ENCODE measurements at regions not wholly inside any gene's neighbourhood (a gene's known extent, or its start where the extent isn't known, plus 50 kb on each side); places are given as distances from the start of the nearest gene placed in this dataset.
"Not testable (repeated sequence)": the region's sequence is repeated elsewhere in the genome, so short reads cannot be mapped to it uniquely, and the experiment has no call there.

GRCh38 chr6:71007298-71007697 is 50.4 kb upstream of the B3GAT2 start:
- not testable (repeated sequence) for DNase-seq (ENCODE audit: low read depth in 1 of 2, low spot score in 1 of 2); H3K4me3 ChIP-seq (replicated peaks; ENCODE audit: insufficient read depth, low read length); H3K27ac ChIP-seq (replicated peaks); H3K27me3 ChIP-seq (ENCODE audit: insufficient read depth, poor library complexity, severe bottlenecking)

GRCh38 chr6:71011871-71012371 is 55.1 kb upstream of the B3GAT2 start:
- Histone ChIP-seq H3K4me3 (replicated peaks; ENCODE audit: insufficient read depth, low read length) (no peak overlapping the region), H3K27ac (replicated peaks) (no peak overlapping the region), H3K27me3 (ENCODE audit: insufficient read depth, poor library complexity, severe bottlenecking) (no peaks in the 10 kb centered on the region)
- no peak for TF ChIP-seq SPI1 (IDR thresholded peaks at IDR 0.05; ENCODE audit: borderline replicate concordance, low read depth)
- no peak for TF ChIP-seq REST (IDR thresholded peaks at IDR 0.05; ENCODE audit: insufficient replicate concordance, low read depth)
- TF ChIP-seq, protein P1, sequence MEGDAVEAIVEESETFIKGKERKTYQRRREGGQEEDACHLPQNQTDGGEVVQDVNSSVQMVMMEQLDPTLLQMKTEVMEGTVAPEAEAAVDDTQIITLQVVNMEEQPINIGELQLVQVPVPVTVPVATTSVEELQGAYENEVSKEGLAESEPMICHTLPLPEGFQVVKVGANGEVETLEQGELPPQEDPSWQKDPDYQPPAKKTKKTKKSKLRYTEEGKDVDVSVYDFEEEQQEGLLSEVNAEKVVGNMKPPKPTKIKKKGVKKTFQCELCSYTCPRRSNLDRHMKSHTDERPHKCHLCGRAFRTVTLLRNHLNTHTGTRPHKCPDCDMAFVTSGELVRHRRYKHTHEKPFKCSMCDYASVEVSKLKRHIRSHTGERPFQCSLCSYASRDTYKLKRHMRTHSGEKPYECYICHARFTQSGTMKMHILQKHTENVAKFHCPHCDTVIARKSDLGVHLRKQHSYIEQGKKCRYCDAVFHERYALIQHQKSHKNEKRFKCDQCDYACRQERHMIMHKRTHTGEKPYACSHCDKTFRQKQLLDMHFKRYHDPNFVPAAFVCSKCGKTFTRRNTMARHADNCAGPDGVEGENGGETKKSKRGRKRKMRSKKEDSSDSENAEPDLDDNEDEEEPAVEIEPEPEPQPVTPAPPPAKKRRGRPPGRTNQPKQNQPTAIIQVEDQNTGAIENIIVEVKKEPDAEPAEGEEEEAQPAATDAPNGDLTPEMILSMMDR (IDR thresholded peaks at IDR 0.05; ENCODE audit: insufficient read depth, low read length), result no peak
- no peak for TF ChIP-seq GABPA (IDR thresholded peaks at IDR 0.05; ENCODE audit: low read depth)
- TF ChIP-seq POLR2AphosphoS5 (IDR thresholded peaks at IDR 0.05; ENCODE audit: low read depth), result no peak
- DNase-seq (ENCODE audit: low read depth in 1 of 2, low spot score in 1 of 2), result no peak

DNA sequence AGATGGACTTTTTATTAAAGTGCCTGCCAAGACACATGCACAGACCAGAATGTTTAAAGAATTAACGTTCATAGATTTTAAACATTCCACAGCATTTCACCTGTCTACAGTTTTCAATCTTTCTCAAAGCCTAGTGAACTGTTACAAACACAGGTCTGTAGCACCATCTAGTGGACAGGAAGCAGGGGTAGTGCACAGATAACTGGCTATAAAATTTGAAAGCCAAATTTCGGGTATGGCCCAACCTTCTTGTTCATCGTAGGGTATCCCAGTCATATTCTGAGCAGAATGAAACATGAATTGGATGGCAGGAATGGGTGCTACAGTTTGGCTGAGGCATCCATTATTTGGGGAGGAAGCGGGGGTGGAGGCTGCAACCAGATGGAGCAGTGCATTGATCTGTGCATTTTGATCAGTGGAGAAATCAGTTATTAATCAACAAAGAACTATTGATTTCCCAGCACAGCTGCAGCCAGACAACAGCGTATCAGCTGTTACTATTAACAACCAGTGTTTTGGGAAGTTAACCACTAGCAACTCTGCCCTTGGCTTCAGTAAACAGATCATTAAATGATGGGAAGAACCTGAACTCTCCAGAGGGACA is 56.1 kb upstream of the B3GAT2 start:
- TF ChIP-seq GABPA (IDR thresholded peaks at IDR 0.05; ENCODE audit: low read depth) (no peak), SPI1 (IDR thresholded peaks at IDR 0.05; ENCODE audit: borderline replicate concordance, low read depth) (no peak)
- TF ChIP-seq, protein P1 (IDR thresholded peaks at IDR 0.05; ENCODE audit: insufficient read depth, low read length), result peak; percentile 72
- no peak overlapping the region for H3K4me3 ChIP-seq (replicated peaks; ENCODE audit: insufficient read depth, low read length)
- H3K27ac ChIP-seq (replicated peaks), result no peak overlapping the region
- peak; percentile 14 to 47 for DNase-seq (ENCODE audit: low read depth in 1 of 2, low spot score in 1 of 2)
- H3K27me3 ChIP-seq (ENCODE audit: insufficient read depth, poor library complexity, severe bottlenecking), result no peaks in the 10 kb centered on the region

- DNase-seq (ENCODE audit: low read depth in 1 of 2, low spot score in 1 of 2), result no peak
- Histone ChIP-seq H3K27me3 (ENCODE audit: insufficient read depth, poor library complexity, severe bottlenecking) (no peaks in the 10 kb centered on the region), H3K27ac (replicated peaks) (no peak overlapping the region), H3K4me3 (replicated peaks; ENCODE audit: insufficient read depth, low read length) (no peak overlapping the region)
- TF ChIP-seq SPI1 (IDR thresholded peaks at IDR 0.05; ENCODE audit: borderline replicate concordance, low read depth) (peak; percentile 82), GABPA (IDR thresholded peaks at IDR 0.05; ENCODE audit: low read depth) (no peak)
These were observed 58.5 kb upstream of the B3GAT2 start for GRCh38 chr6:71015392-71015791.

DNA sequence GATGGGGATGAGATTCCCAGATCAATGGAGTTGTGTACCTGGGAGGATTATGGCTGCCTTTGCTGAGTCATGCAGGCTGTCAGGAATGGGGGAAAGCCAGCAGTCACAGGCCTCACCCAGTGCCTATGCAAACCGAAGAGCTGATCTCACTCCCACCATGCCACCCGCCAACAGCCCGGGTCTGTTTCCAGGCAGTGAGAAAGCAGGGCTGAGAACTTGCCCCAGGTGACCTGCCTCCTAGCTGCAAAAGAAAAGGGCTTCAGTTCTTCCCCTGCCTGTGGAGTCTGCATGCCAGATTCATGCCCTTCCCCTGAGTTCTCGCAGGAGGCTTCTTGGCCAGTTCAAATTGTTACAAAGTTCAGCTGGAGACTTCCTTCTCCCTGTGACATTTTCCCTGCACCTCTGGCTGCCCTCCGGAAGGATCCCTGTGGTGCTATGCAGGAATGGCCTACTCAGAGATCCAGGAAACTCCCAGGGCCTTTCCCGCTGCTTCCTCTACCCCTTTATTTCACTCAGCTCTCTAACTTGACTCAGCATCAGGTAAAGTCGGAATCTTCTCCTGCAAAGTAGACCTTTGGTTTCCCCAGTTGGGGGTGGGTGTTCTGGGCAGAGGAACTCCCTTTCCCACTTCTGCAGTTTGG is 71.5 kb upstream of the B3GAT2 start:
- Histone ChIP-seq H3K27ac (replicated peaks) (no peak overlapping the region), H3K4me3 (replicated peaks; ENCODE audit: insufficient read depth, low read length) (no peak overlapping the region), H3K27me3 (ENCODE audit: insufficient read depth, poor library complexity, severe bottlenecking) (no peaks in the 10 kb centered on the region)
- no peak for DNase-seq (ENCODE audit: low read depth in 1 of 2, low spot score in 1 of 2)
- TF ChIP-seq SPI1 (IDR thresholded peaks at IDR 0.05; ENCODE audit: borderline replicate concordance, low read depth) (no peak), GABPA (IDR thresholded peaks at IDR 0.05; ENCODE audit: low read depth) (no peak), POLR2AphosphoS5 (IDR thresholded peaks at IDR 0.05; ENCODE audit: low read depth) (no peak), REST (IDR thresholded peaks at IDR 0.05; ENCODE audit: insufficient replicate concordance, low read depth) (no peak)
- TF ChIP-seq, protein P1 (IDR thresholded peaks at IDR 0.05; ENCODE audit: insufficient read depth, low read length), result no peak

Data from HL-60 (cell line).